ENCODE measurements at regions not wholly inside any gene's neighbourhood (a gene's known extent, or its start where the extent isn't known, plus 50 kb on each side); places are given as distances from the start of the nearest gene placed in this dataset.

GRCh38 chr18:39325973-39326372 lies 1760.4 kb upstream of the CELF4 start:
- no peak overlapping the region for H2BK15ac ChIP-seq (ENCODE audit: low read length)
- H3K4me3 ChIP-seq (ENCODE audit: low read length in 2 of 2), result no peak overlapping the region
- no peak overlapping the region for H3K23ac ChIP-seq (ENCODE audit: low read depth, low read length, poor library complexity)
- no peak for DNase-seq (ENCODE audit: low spot score)
- no peaks in the 10 kb centered on the region for H3K27me3 ChIP-seq (ENCODE audit: control insufficient read depth in 3 of 3, insufficient read depth in 3 of 3, low read depth in 1 of 3, low read length in 3 of 3)
- H2AK5ac ChIP-seq (ENCODE audit: low read depth, low read length), result no peak overlapping the region
- H3K27ac ChIP-seq (replicated peaks; ENCODE audit: low read length), result no peak overlapping the region
- H2BK5ac ChIP-seq (ENCODE audit: low read length), result no peak overlapping the region
- H3K9me3 ChIP-seq (replicated peaks in 1 of 2; ENCODE audit: control insufficient read depth in 2 of 2, insufficient read depth in 1 of 2, low read depth in 1 of 2, low read length in 2 of 2), result no peaks in the 10 kb centered on the region
- no peak overlapping the region for H2BK12ac ChIP-seq (ENCODE audit: low read length)
- H3K9ac ChIP-seq (ENCODE audit: low read depth, low read length, poor library complexity), result no peak overlapping the region
- no CpG with 5 or more reads among the region's 1 CpG for WGBS, 2 donors (ENCODE audit: extremely low coverage in 2 of 2, insufficient read length in 2 of 2, insufficient replicate concordance in 1 of 2)
- no peak overlapping the region for H3K4me2 ChIP-seq (ENCODE audit: insufficient read depth, low read length, poor library complexity, severe bottlenecking)
- peaks cover 0 to 3% of the 10 kb centered on the region in 2 donors for H3K4me1 ChIP-seq (ENCODE audit: control insufficient read depth in 2 of 2, insufficient read depth in 1 of 2, low read depth in 1 of 2, low read length in 2 of 2)
- H2AFZ ChIP-seq (ENCODE audit: low read length), result no peak overlapping the region
- no peak overlapping the region for H3K4ac ChIP-seq (ENCODE audit: low read length)
- H3K79me1 ChIP-seq (ENCODE audit: low read depth, low read length), result no peaks in the 10 kb centered on the region
- H2BK120ac ChIP-seq (ENCODE audit: low read depth, low read length), result no peak overlapping the region
- no peak overlapping the region for H3K14ac ChIP-seq (ENCODE audit: low read length)
- H4K91ac ChIP-seq (ENCODE audit: low read depth, low read length, poor library complexity), result no peak overlapping the region
- H3K18ac ChIP-seq (ENCODE audit: low read length), result no peak overlapping the region
- no peak overlapping the region for H4K8ac ChIP-seq (ENCODE audit: low read depth, low read length)
- no peaks in the 10 kb centered on the region for H3K36me3 ChIP-seq (replicated peaks in 1 of 2; ENCODE audit: control insufficient read depth in 2 of 2, insufficient read depth in 2 of 2, low read length in 2 of 2)

DNA sequence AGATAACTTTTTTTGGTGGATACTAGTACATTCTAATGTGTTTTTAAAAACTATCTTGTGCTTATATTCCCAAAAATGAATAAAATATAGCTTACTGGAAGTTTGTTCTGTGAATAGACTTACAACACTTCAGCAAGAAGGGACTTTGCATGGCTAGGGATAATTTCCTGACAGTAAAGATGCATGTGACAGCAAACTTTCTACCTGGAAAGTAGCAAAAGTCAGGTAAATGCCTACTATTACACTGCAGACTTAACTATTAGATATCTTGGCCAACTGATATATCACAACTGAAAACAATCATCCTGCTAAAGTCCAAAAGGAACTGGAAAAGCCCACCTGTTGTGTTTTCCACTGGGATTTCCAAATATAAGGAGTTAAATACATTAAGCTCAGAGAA lies 1753.5 kb upstream of the CELF4 start:
- Histone ChIP-seq H2AK5ac (ENCODE audit: low read depth, low read length) (no peak overlapping the region), H2BK5ac (ENCODE audit: low read length) (no peak overlapping the region), H2AFZ (ENCODE audit: low read length) (no peak overlapping the region), H3K4me3 (ENCODE audit: low read length in 2 of 2) (no peak overlapping the region), H4K91ac (ENCODE audit: low read depth, low read length, poor library complexity) (no peak overlapping the region), H3K4ac (ENCODE audit: low read length) (no peak overlapping the region), H3K18ac (ENCODE audit: low read length) (no peak overlapping the region), H3K9ac (ENCODE audit: low read depth, low read length, poor library complexity) (no peak overlapping the region), H3K79me1 (ENCODE audit: low read depth, low read length) (no peaks in the 10 kb centered on the region), H3K9me3 (replicated peaks in 1 of 2; ENCODE audit: control insufficient read depth in 2 of 2, insufficient read depth in 1 of 2, low read depth in 1 of 2, low read length in 2 of 2) (no peaks in the 10 kb centered on the region), H3K23ac (ENCODE audit: low read depth, low read length, poor library complexity) (no peak overlapping the region), H2BK120ac (ENCODE audit: low read depth, low read length) (no peak overlapping the region), H3K14ac (ENCODE audit: low read length) (no peak overlapping the region), H4K8ac (ENCODE audit: low read depth, low read length) (no peak overlapping the region), H2BK12ac (ENCODE audit: low read length) (no peak overlapping the region), H3K4me2 (ENCODE audit: insufficient read depth, low read length, poor library complexity, severe bottlenecking) (no peak overlapping the region), H3K4me1 (ENCODE audit: control insufficient read depth in 2 of 2, insufficient read depth in 1 of 2, low read depth in 1 of 2, low read length in 2 of 2) (peaks cover 0 to 6% of the 10 kb centered on the region in 2 donors), H2BK15ac (ENCODE audit: low read length) (no peak overlapping the region), H3K36me3 (replicated peaks in 1 of 2; ENCODE audit: control insufficient read depth in 2 of 2, insufficient read depth in 2 of 2, low read length in 2 of 2) (no peaks in the 10 kb centered on the region), H3K27ac (replicated peaks; ENCODE audit: low read length) (no peak overlapping the region), H3K27me3 (ENCODE audit: control insufficient read depth in 3 of 3, insufficient read depth in 3 of 3, low read depth in 1 of 3, low read length in 3 of 3) (no peaks in the 10 kb centered on the region)
- DNase-seq (ENCODE audit: low spot score), result no peak

GRCh38 chr18:39318462-39318861 lies 1752.9 kb upstream of the CELF4 start:
- H3K9me3 ChIP-seq (replicated peaks in 1 of 2; ENCODE audit: control insufficient read depth in 2 of 2, insufficient read depth in 1 of 2, low read depth in 1 of 2, low read length in 2 of 2), result no peaks in the 10 kb centered on the region
- H2AFZ ChIP-seq (ENCODE audit: low read length), result no peak overlapping the region
- no CpG with 5 or more reads among the region's 2 CpGs for WGBS, 2 donors (ENCODE audit: extremely low coverage in 2 of 2, insufficient read length in 2 of 2, insufficient replicate concordance in 1 of 2)
- no peak overlapping the region for H4K8ac ChIP-seq (ENCODE audit: low read depth, low read length)
- H3K4me3 ChIP-seq (ENCODE audit: low read length in 2 of 2), result no peak overlapping the region
- H3K4me2 ChIP-seq (ENCODE audit: insufficient read depth, low read length, poor library complexity, severe bottlenecking), result no peak overlapping the region
- no peak for DNase-seq (ENCODE audit: low spot score)
- H3K27ac ChIP-seq (replicated peaks; ENCODE audit: low read length), result no peak overlapping the region
- no peak overlapping the region for H2BK5ac ChIP-seq (ENCODE audit: low read length)
- peaks cover 0 to 8% of the 10 kb centered on the region in 2 donors for H3K4me1 ChIP-seq (ENCODE audit: control insufficient read depth in 2 of 2, insufficient read depth in 1 of 2, low read depth in 1 of 2, low read length in 2 of 2)
- H3K14ac ChIP-seq (ENCODE audit: low read length), result no peak overlapping the region
- no peak overlapping the region for H3K18ac ChIP-seq (ENCODE audit: low read length)
- no peaks in the 10 kb centered on the region for H3K79me1 ChIP-seq (ENCODE audit: low read depth, low read length)
- H2BK12ac ChIP-seq (ENCODE audit: low read length), result no peak overlapping the region
- no peaks in the 10 kb centered on the region for H3K27me3 ChIP-seq (ENCODE audit: control insufficient read depth in 3 of 3, insufficient read depth in 3 of 3, low read depth in 1 of 3, low read length in 3 of 3)
- no peak overlapping the region for H4K91ac ChIP-seq (ENCODE audit: low read depth, low read length, poor library complexity)
- no peak overlapping the region for H2AK5ac ChIP-seq (ENCODE audit: low read depth, low read length)
- H3K9ac ChIP-seq (ENCODE audit: low read depth, low read length, poor library complexity), result no peak overlapping the region
- no peaks in the 10 kb centered on the region for H3K36me3 ChIP-seq (replicated peaks in 1 of 2; ENCODE audit: control insufficient read depth in 2 of 2, insufficient read depth in 2 of 2, low read length in 2 of 2)
- H2BK15ac ChIP-seq (ENCODE audit: low read length), result no peak overlapping the region
- no peak overlapping the region for H2BK120ac ChIP-seq (ENCODE audit: low read depth, low read length)
- no peak overlapping the region for H3K4ac ChIP-seq (ENCODE audit: low read length)
- H3K23ac ChIP-seq (ENCODE audit: low read depth, low read length, poor library complexity), result no peak overlapping the region

GRCh38 chr18:39318008-39318407 lies 1752.4 kb upstream of the CELF4 start:
- Histone ChIP-seq H3K9ac (ENCODE audit: low read depth, low read length, poor library complexity) (no peak overlapping the region), H3K27ac (replicated peaks; ENCODE audit: low read length) (no peak overlapping the region), H3K23ac (ENCODE audit: low read depth, low read length, poor library complexity) (no peak overlapping the region), H3K36me3 (replicated peaks in 1 of 2; ENCODE audit: control insufficient read depth in 2 of 2, insufficient read depth in 2 of 2, low read length in 2 of 2) (no peaks in the 10 kb centered on the region), H2BK5ac (ENCODE audit: low read length) (no peak overlapping the region), H3K27me3 (ENCODE audit: control insufficient read depth in 3 of 3, insufficient read depth in 3 of 3, low read depth in 1 of 3, low read length in 3 of 3) (no peaks in the 10 kb centered on the region), H3K79me1 (ENCODE audit: low read depth, low read length) (no peaks in the 10 kb centered on the region), H2BK12ac (ENCODE audit: low read length) (no peak overlapping the region), H3K14ac (ENCODE audit: low read length) (no peak overlapping the region), H3K9me3 (replicated peaks in 1 of 2; ENCODE audit: control insufficient read depth in 2 of 2, insufficient read depth in 1 of 2, low read depth in 1 of 2, low read length in 2 of 2) (no peaks in the 10 kb centered on the region), H3K4ac (ENCODE audit: low read length) (no peak overlapping the region), H3K18ac (ENCODE audit: low read length) (no peak overlapping the region), H4K8ac (ENCODE audit: low read depth, low read length) (no peak overlapping the region), H3K4me2 (ENCODE audit: insufficient read depth, low read length, poor library complexity, severe bottlenecking) (no peak overlapping the region), H2AFZ (ENCODE audit: low read length) (no peak overlapping the region), H3K4me3 (ENCODE audit: low read length in 2 of 2) (no peak overlapping the region), H2BK120ac (ENCODE audit: low read depth, low read length) (no peak overlapping the region), H2BK15ac (ENCODE audit: low read length) (no peak overlapping the region), H3K4me1 (ENCODE audit: control insufficient read depth in 2 of 2, insufficient read depth in 1 of 2, low read depth in 1 of 2, low read length in 2 of 2) (peaks cover 0 to 8% of the 10 kb centered on the region in 2 donors), H2AK5ac (ENCODE audit: low read depth, low read length) (no peak overlapping the region), H4K91ac (ENCODE audit: low read depth, low read length, poor library complexity) (no peak overlapping the region)
- no peak for DNase-seq (ENCODE audit: low spot score)
- no CpG with 5 or more reads among the region's 3 CpGs for WGBS, 2 donors (ENCODE audit: extremely low coverage in 2 of 2, insufficient read length in 2 of 2, insufficient replicate concordance in 1 of 2)

Measured in neuronal stem cell (in vitro differentiated cells).